IMR-90 (cell line): ENCODE measurements at regions not wholly inside any gene's neighbourhood (a gene's known extent, or its start where the extent isn't known, plus 50 kb on each side); places are given as distances from the start of the nearest gene placed in this dataset.

Experiments used
- ATAC-seq: fragments of 200-7000 bp; cut with Tn5 transposase; 2 replicates; pipeline ENCODE4 v1.9.1; 2020; ENCODE audit warnings: low read depth, mild to moderate bottlenecking, moderate library complexity
- BruUV-seq: library from RNA; stranded (reverse); fragments of 400-500 nt; replicated peaks from 2 replicates; lab custom pipeline; 2021; lab: Mats Ljungman, UMichigan
- CTCF ChIA-PET: fragments of 300-600 bp; formaldehyde crosslinking; extraction: SDS; loops from one replicate; lab custom pipeline; 2021; ENCODE audit warnings: antibody characterized with exemption; lab: Yijun Ruan, JAX
- POLR2A ChIA-PET: fragments of 300-600 bp; sonication (Branson Sonifier 250); formaldehyde crosslinking; loops from one replicate; lab custom pipeline; 2022; ENCODE audit warnings: antibody characterized with exemption; ENCODE audit not compliant: unreplicated experiment; lab: Charles Lee
- DNase-seq: peaks from one replicate; pipeline ENCODE4 v3.0.0; 2013
- H2AFZ ChIP-seq: replicated peaks from 2 replicates; pipeline ENCODE3; 2013; ENCODE audit warnings: low read length, mild to moderate bottlenecking; ENCODE audit not compliant: poor library complexity
- H2AK5ac ChIP-seq: 2 replicates; pipeline ENCODE4 v1.6.1; 2013; ENCODE audit warnings: low read depth, low read length, inconsistent platforms
- H2AK9ac ChIP-seq: replicated peaks from 2 replicates; pipeline ENCODE3; 2013; ENCODE audit warnings: mild to moderate bottlenecking, low read depth, low read length, moderate library complexity; ENCODE audit not compliant: poor library complexity
- H2BK120ac ChIP-seq: 2 replicates; pipeline ENCODE4 v1.6.1; 2013; ENCODE audit warnings: low read depth, low read length, inconsistent platforms
- H2BK15ac ChIP-seq: 3 replicates; pipeline ENCODE4 v1.6.1; 2013; ENCODE audit warnings: low read depth, low read length, inconsistent platforms
- H2BK20ac ChIP-seq: 2 replicates; pipeline ENCODE4 v1.6.1; 2013; ENCODE audit warnings: low read depth, mild to moderate bottlenecking, inconsistent platforms, low read length, moderate library complexity
- H2BK5ac ChIP-seq: 2 replicates; pipeline ENCODE4 v1.6.1; 2013; ENCODE audit warnings: mild to moderate bottlenecking, low read depth, low read length, inconsistent platforms; ENCODE audit not compliant: poor library complexity, severe bottlenecking
- H3K14ac ChIP-seq: replicated peaks from 2 replicates; pipeline ENCODE4 v1.6.1; 2013; ENCODE audit warnings: low read depth, low read length, inconsistent platforms
- H3K18ac ChIP-seq: 2 replicates; pipeline ENCODE4 v1.6.1; 2013; ENCODE audit warnings: low read depth, low read length, control low read depth
- H3K23ac ChIP-seq: 2 replicates; pipeline ENCODE4 v1.6.1; 2013; ENCODE audit warnings: low read depth, low read length, inconsistent platforms
- H3K27ac ChIP-seq: 2 replicates; pipeline ENCODE4 v1.5.1; 2013; ENCODE audit warnings: mild to moderate bottlenecking, control low read depth, low read length; ENCODE audit not compliant: insufficient read depth
- H3K27me3 ChIP-seq: 2 replicates; pipeline ENCODE4 v1.6.1; 2013; ENCODE audit warnings: low read length; ENCODE audit not compliant: control insufficient read depth, insufficient read depth
- H3K36me3 ChIP-seq: 2 replicates; pipeline ENCODE4 v1.6.1; 2013; ENCODE audit warnings: low read length, mixed read lengths; ENCODE audit not compliant: control insufficient read depth, insufficient read depth
- H3K4ac ChIP-seq: 2 replicates; pipeline ENCODE4 v1.6.1; 2013; ENCODE audit warnings: low read depth, low read length, inconsistent platforms
- H3K4me1 ChIP-seq: 2 replicates; pipeline ENCODE4 v1.6.1; 2013; ENCODE audit warnings: low read length, mixed read lengths; ENCODE audit not compliant: control insufficient read depth, insufficient read depth
- H3K4me2 ChIP-seq: 2 replicates; pipeline ENCODE4 v1.6.1; 2013; ENCODE audit warnings: low read depth, mild to moderate bottlenecking, control low read depth, low read length, moderate library complexity
- H3K4me3 ChIP-seq: 2 replicates; pipeline ENCODE4 v1.5.1; 2013; ENCODE audit warnings: low read depth, mild to moderate bottlenecking, control low read depth, low read length, moderate library complexity; ENCODE audit not compliant: insufficient read depth
- H3K56ac ChIP-seq: 2 replicates; pipeline ENCODE4 v1.6.1; 2013; ENCODE audit warnings: low read length, inconsistent platforms; ENCODE audit not compliant: insufficient read depth; ENCODE audit errors: extremely low read depth
- H3K79me1 ChIP-seq, 2 experiments: 2 replicates each; pipeline ENCODE4 v1.6.1; 2013; ENCODE audit warnings: low read length in 2 of 2, inconsistent platforms in 1 of 2, low read depth in 1 of 2
- H3K9ac ChIP-seq: 2 replicates; pipeline ENCODE4 v1.6.1; 2013; ENCODE audit warnings: low read depth, low read length, control low read depth
- H3K9me1 ChIP-seq: 2 replicates; pipeline ENCODE4 v1.6.1; 2013; ENCODE audit warnings: low read length, inconsistent platforms; ENCODE audit not compliant: insufficient read depth
- H3K9me3 ChIP-seq: 2 replicates; pipeline ENCODE4 v1.6.1; 2013; ENCODE audit warnings: low read length; ENCODE audit not compliant: control insufficient read depth, insufficient read depth
- H4K20me1 ChIP-seq: 2 replicates; pipeline ENCODE4 v1.6.1; 2013; ENCODE audit warnings: low read length, inconsistent platforms; ENCODE audit not compliant: insufficient read depth
- H4K5ac ChIP-seq: 2 replicates; pipeline ENCODE4 v1.6.1; 2013; ENCODE audit warnings: mild to moderate bottlenecking, low read depth, low read length, control low read depth
- H4K8ac ChIP-seq, 2 experiments: 2 replicates each; pipeline ENCODE4 v1.6.1; 2013; ENCODE audit warnings: low read depth in 2 of 2, low read length in 2 of 2, control low read depth in 1 of 2, inconsistent platforms in 1 of 2
- H4K91ac ChIP-seq: 2 replicates; pipeline ENCODE4 v1.6.1; 2013; ENCODE audit warnings: low read depth, low read length, inconsistent platforms; ENCODE audit not compliant: insufficient read depth
- BHLHE40 ChIP-seq: fragments of 150-350 bp; IDR thresholded peaks from 2 replicates; pipeline ENCODE4 v1.6.1; 2016; ENCODE audit warnings: mild to moderate bottlenecking, low read depth, low read length
- CEBPB ChIP-seq: IDR thresholded peaks from 2 replicates; pipeline ENCODE4 v1.6.1; 2012; ENCODE audit warnings: low read depth, low read length, improper control_type of control experiment
- CHD1 ChIP-seq: IDR thresholded peaks from 2 replicates; pipeline ENCODE4 v1.6.1; 2012; ENCODE audit warnings: low read depth, low read length, improper control_type of control experiment
- FOS ChIP-seq: fragments of 150-350 bp; IDR thresholded peaks from 2 replicates; pipeline ENCODE4 v1.6.1; 2016; ENCODE audit warnings: low read depth, low read length
- MAFK ChIP-seq: IDR thresholded peaks from 2 replicates; pipeline ENCODE4 v1.6.1; 2012; ENCODE audit warnings: low read depth, low read length, improper control_type of control experiment
- MAZ ChIP-seq: IDR thresholded peaks from 2 replicates; pipeline ENCODE4 v1.6.1; 2012; ENCODE audit warnings: low read depth, mild to moderate bottlenecking, low read length, improper control_type of control experiment, moderate library complexity, borderline replicate concordance
- MXI1 ChIP-seq: IDR thresholded peaks from 2 replicates; pipeline ENCODE4 v1.6.1; 2012; ENCODE audit warnings: low read depth, mild to moderate bottlenecking, low read length, moderate library complexity, borderline replicate concordance
- NFE2L2 ChIP-seq: fragments of 150-350 bp; IDR thresholded peaks from 2 replicates; pipeline ENCODE4 v1.6.1; 2016; ENCODE audit warnings: low read depth, mild to moderate bottlenecking, low read length
- POLR2A ChIP-seq: IDR thresholded peaks from 2 replicates; pipeline ENCODE4 v1.6.1; 2012; ENCODE audit warnings: mild to moderate bottlenecking, low read depth, low read length
- RAD21 ChIP-seq: IDR thresholded peaks from 2 replicates; pipeline ENCODE4 v1.6.1; 2012; ENCODE audit warnings: low read length, improper control_type of control experiment
- RCOR1 ChIP-seq: IDR thresholded peaks from 2 replicates; pipeline ENCODE4 v1.6.1; 2012; ENCODE audit warnings: mild to moderate bottlenecking, low read length, improper control_type of control experiment; ENCODE audit not compliant: insufficient replicate concordance
- RFX5 ChIP-seq: IDR thresholded peaks from 2 replicates; pipeline ENCODE4 v1.8.0; 2012; ENCODE audit warnings: low read depth, mild to moderate bottlenecking, low read length, moderate library complexity
- SMC3 ChIP-seq: fragments of 150-350 bp; IDR thresholded peaks from 2 replicates; pipeline ENCODE4 v1.6.1; 2016; ENCODE audit warnings: low read depth, mild to moderate bottlenecking, antibody characterized with exemption, low read length, moderate library complexity
- WGBS, 2 experiments: methylation state at CpG; one replicate each; pipeline versions ENCODE4 v1.1.5 to v1.1.7; 2013; ENCODE audit warnings: missing lambda C conversion rate in 2 of 2; ENCODE audit not compliant: insufficient read length in 1 of 2; ENCODE audit errors: extremely low coverage in 2 of 2; 5-methylcytosine and 5-hydroxymethylcytosine counted together
- dilution Hi-C: fragments of 300-500 bp; cut with HindIII; formaldehyde crosslinking; loops from one replicate; pipeline ENCODE4 v1.14.3; 2018; ENCODE audit warnings: low sequenced_read_pairs; ENCODE audit not compliant: unreplicated experiment
- in situ Hi-C: fragments of 300-500 bp; cut with MboI; formaldehyde crosslinking; loops from 3 replicates; pipeline ENCODE4 v1.14.3; 2019; ENCODE audit warnings: low sequenced_read_pairs, inconsistent platforms, mixed read lengths
- intact Hi-C: fragments of 100-400 bp; cut with micrococcal nuclease; formaldehyde crosslinking; loops from 2 replicates; pipeline ENCODE4 v1.10.0; 2022
- TF ChIP-seq, protein P1 (sequence below): fragments of 150-350 bp; IDR thresholded peaks from 2 replicates; pipeline ENCODE4 v1.6.1; 2016; ENCODE audit warnings: low read depth, mild to moderate bottlenecking, low read length, moderate library complexity, borderline replicate concordance
- TF ChIP-seq, protein P2 (sequence below): fragments of 150-350 bp; IDR thresholded peaks from 2 replicates; pipeline ENCODE4 v1.6.1; 2017; ENCODE audit warnings: mild to moderate bottlenecking, antibody characterized with exemption, low read length, low read depth

DNA sequence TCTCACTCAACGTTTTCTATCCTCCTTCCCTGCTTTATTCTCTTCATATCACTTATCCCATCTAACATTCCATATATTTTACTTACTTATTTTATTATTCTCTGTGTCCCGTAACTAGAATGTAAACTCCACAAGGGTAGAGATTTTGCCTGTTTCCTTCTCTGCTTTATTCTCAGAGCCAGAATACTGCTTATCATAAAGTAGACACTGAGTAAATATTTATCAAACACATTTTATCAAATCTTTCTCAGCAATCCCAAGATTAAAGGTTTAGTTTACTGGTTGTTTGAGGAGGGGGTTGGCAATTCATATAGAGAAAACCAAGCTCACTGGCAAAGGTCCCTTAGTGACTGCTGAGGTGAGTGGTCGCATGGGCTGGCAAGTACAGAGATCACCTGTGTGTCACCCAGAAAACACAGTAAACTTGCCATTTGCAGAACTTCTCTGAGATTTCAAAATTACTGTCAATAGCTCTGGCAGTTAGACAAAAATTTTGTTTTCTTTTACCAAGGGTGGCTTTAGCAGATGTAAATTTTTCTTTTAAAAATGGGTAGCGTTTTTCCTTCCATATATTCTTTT is 662.4 kb downstream of the UTRN start:
- no peak overlapping the region for H2BK5ac ChIP-seq
- no peaks in the 10 kb centered on the region for H3K79me1 ChIP-seq
- H3K9me3 ChIP-seq, result no peaks in the 10 kb centered on the region
- H3K27ac ChIP-seq, result no peak overlapping the region
- H3K9me1 ChIP-seq, result no peaks in the 10 kb centered on the region
- no peak overlapping the region for H4K91ac ChIP-seq
- TF ChIP-seq, protein P1, sequence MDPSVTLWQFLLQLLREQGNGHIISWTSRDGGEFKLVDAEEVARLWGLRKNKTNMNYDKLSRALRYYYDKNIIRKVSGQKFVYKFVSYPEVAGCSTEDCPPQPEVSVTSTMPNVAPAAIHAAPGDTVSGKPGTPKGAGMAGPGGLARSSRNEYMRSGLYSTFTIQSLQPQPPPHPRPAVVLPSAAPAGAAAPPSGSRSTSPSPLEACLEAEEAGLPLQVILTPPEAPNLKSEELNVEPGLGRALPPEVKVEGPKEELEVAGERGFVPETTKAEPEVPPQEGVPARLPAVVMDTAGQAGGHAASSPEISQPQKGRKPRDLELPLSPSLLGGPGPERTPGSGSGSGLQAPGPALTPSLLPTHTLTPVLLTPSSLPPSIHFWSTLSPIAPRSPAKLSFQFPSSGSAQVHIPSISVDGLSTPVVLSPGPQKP, result no peak
- TF ChIP-seq MXI1 (no peak), FOS (no peak), CEBPB (no peak), POLR2A (no peak), CHD1 (no peak), BHLHE40 (no peak), MAFK (no peak), MAZ (no peak), RFX5 (no peak), RCOR1 (no peak), NFE2L2 (no peak), SMC3 (no peak), RAD21 (no peak)
- TF ChIP-seq, protein P2, sequence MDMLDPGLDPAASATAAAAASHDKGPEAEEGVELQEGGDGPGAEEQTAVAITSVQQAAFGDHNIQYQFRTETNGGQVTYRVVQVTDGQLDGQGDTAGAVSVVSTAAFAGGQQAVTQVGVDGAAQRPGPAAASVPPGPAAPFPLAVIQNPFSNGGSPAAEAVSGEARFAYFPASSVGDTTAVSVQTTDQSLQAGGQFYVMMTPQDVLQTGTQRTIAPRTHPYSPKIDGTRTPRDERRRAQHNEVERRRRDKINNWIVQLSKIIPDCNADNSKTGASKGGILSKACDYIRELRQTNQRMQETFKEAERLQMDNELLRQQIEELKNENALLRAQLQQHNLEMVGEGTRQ, result no peak
- dilution Hi-C loops, result no loop called here
- no TSS peak for BruUV-seq
- in situ Hi-C loops, result no loop called here
- no peak overlapping the region for H2AK5ac ChIP-seq
- ChIA-PET POLR2A (no interaction called here), CTCF (no interaction called here)
- no peak overlapping the region for H3K14ac ChIP-seq
- H3K9ac ChIP-seq, result no peak overlapping the region
- H3K4ac ChIP-seq, result no peak overlapping the region
- H3K27me3 ChIP-seq, result no peaks in the 10 kb centered on the region
- H3K23ac ChIP-seq, result no peak overlapping the region
- no peaks in the 10 kb centered on the region; the same call in 1 of the 2 replicates for H3K4me1 ChIP-seq
- H3K36me3 ChIP-seq, result no peaks in the 10 kb centered on the region
- no peak overlapping the region for H3K56ac ChIP-seq
- no peak overlapping the region for H2BK20ac ChIP-seq
- H2BK120ac ChIP-seq, result no peak overlapping the region
- no peak overlapping the region for H2BK15ac ChIP-seq
- H3K4me3 ChIP-seq, result no peak overlapping the region
- no peak overlapping the region for H2AFZ ChIP-seq
- H3K4me2 ChIP-seq, result no peak overlapping the region
- no peak overlapping the region for H3K18ac ChIP-seq
- H4K20me1 ChIP-seq, result no peaks in the 10 kb centered on the region
- no peak overlapping the region for H4K5ac ChIP-seq
- 95% methylated on average over 2 of the region's 4 CpGs; no CpG with 5 or more reads in 1 of the 2 experiments for WGBS, 2 experiments
- H4K8ac ChIP-seq, result no peak overlapping the region
- DNase-seq, result no peak
- intact Hi-C loops, result no loop called here
- no peak for ATAC-seq
- H2AK9ac ChIP-seq, result no peak overlapping the region
